Uterus (tissue), 3 donors: ENCODE measurements at regions not wholly inside any gene's neighbourhood (a gene's known extent, or its start where the extent isn't known, plus 50 kb on each side); places are given as distances from the start of the nearest gene placed in this dataset.

Experiments
- DNase-seq, 2 donors: peaks; one replicate each; pipeline ENCODE4 v3.0.0-alpha.2; 2019 to 2020
- H3K27ac ChIP-seq, 2 donors: fragments of 200-600 bp; sonication (generic); 1 replicate in 1 of 2; 2 replicates in 1 of 2; pipeline ENCODE4 v1.5.1; 2016 to 2018
- H3K27me3 ChIP-seq, 2 donors: fragments of 200-600 bp; sonication (generic); one replicate each; pipeline ENCODE4 v1.5.1; 2018 to 2019; ENCODE audit warnings: control low read depth in 1 of 2
- H3K36me3 ChIP-seq, 2 donors: fragments of 200-600 bp; sonication (generic); one replicate each; pipeline ENCODE4 v1.5.1; 2019; ENCODE audit warnings: control low read depth in 1 of 2
- H3K4me1 ChIP-seq, 2 donors: fragments of 200-600 bp; sonication (generic); one replicate each; pipeline ENCODE4 v1.5.1; 2018 to 2019; ENCODE audit warnings: control low read depth in 1 of 2
- H3K4me3 ChIP-seq, 2 donors: fragments of 200-600 bp; sonication (generic); 1 replicate in 1 of 2; 2 replicates in 1 of 2; pipeline ENCODE4 v1.5.1; 2018 to 2019; ENCODE audit warnings: mild to moderate bottlenecking in 1 of 2
- H3K9me3 ChIP-seq, 2 donors: fragments of 200-600 bp; sonication (generic); one replicate each; pipeline ENCODE4 v1.5.1; 2019; ENCODE audit warnings: control low read depth in 1 of 2
- CTCF ChIP-seq, 4 experiments: fragments of 200-600 bp in 2 of 4; fragments of 450-650 bp in 2 of 4; sonication (generic) in 2 of 4; IDR thresholded peaks; one replicate each; pipeline ENCODE4 v1.5.1; 2016 to 2019; ENCODE audit warnings: antibody characterized with exemption in 4 of 4, mild to moderate bottlenecking in 2 of 4, moderate library complexity in 1 of 4
- POLR2A ChIP-seq, 2 donors: fragments of 450-650 bp; IDR thresholded peaks; one replicate each; pipeline ENCODE4 v1.6.1; 2016; ENCODE audit warnings: antibody characterized with exemption in 2 of 2, mild to moderate bottlenecking in 1 of 2, moderate library complexity in 1 of 2
- intact Hi-C: fragments of 100-400 bp; cut with DNase I; formaldehyde crosslinking; loops from one replicate; pipeline ENCODE4 v1.15.1; 2023; ENCODE audit warnings: low total_unique reads
- donor health status: DM: yes; HTN: yes; CAD: no.

GRCh38 chr2:67880291-67880761 is 182.5 kb downstream of the C1D start:
- Histone ChIP-seq H3K9me3 (no peaks in the 10 kb centered on the region), H3K4me3 (no peak overlapping the region), H3K4me1 (no peaks in the 10 kb centered on the region), H3K27ac (no peak overlapping the region), H3K36me3 (no peaks in the 10 kb centered on the region), H3K27me3 (no peaks in the 10 kb centered on the region)
- DNase-seq: no peak
- TF ChIP-seq CTCF (IDR thresholded peaks at IDR 0.05): no peak
- no peak for TF ChIP-seq POLR2A (IDR thresholded peaks at IDR 0.05)
- intact Hi-C loops: no loop called here

- TF ChIP-seq POLR2A (IDR thresholded peaks at IDR 0.05): no peak
- no peak for TF ChIP-seq CTCF (IDR thresholded peaks at IDR 0.05)
- no peak overlapping the region for H3K27ac ChIP-seq
These were observed 181.0 kb downstream of the C1D start for GRCh38 chr2:67881816-67882215.

GRCh38 chr2:67883316-67884087 is 179.3 kb downstream of the C1D start:
- no peaks in the 10 kb centered on the region for H3K4me1 ChIP-seq
- no peaks in the 10 kb centered on the region for H3K27me3 ChIP-seq
- no peak for DNase-seq
- no peak overlapping the region for H3K4me3 ChIP-seq
- H3K9me3 ChIP-seq: no peaks in the 10 kb centered on the region
- TF ChIP-seq CTCF (IDR thresholded peaks at IDR 0.05): no peak
- no peak for TF ChIP-seq POLR2A (IDR thresholded peaks at IDR 0.05)
- H3K27ac ChIP-seq: no peak overlapping the region
- intact Hi-C loops: no loop called here
- no peaks in the 10 kb centered on the region for H3K36me3 ChIP-seq

More at GRCh38 chr2:67881816-67882215, 181.0 kb downstream of the C1D start:
- H3K4me3 ChIP-seq: no peak overlapping the region
- H3K36me3 ChIP-seq: no peaks in the 10 kb centered on the region
- H3K4me1 ChIP-seq: no peaks in the 10 kb centered on the region
- H3K9me3 ChIP-seq: no peaks in the 10 kb centered on the region
- intact Hi-C loops: no loop called here
- H3K27me3 ChIP-seq: no peaks in the 10 kb centered on the region
- no peak for DNase-seq

- intact Hi-C loops: no loop called here
- no peak for TF ChIP-seq CTCF (IDR thresholded peaks at IDR 0.05)
- TF ChIP-seq POLR2A (IDR thresholded peaks at IDR 0.05): no peak
- H3K4me3 ChIP-seq: no peak overlapping the region
- H3K27ac ChIP-seq: no peak overlapping the region
- no peaks in the 10 kb centered on the region for H3K36me3 ChIP-seq
- no peaks in the 10 kb centered on the region for H3K27me3 ChIP-seq
- no peaks in the 10 kb centered on the region for H3K4me1 ChIP-seq
- no peak for DNase-seq
- H3K9me3 ChIP-seq: no peaks in the 10 kb centered on the region
These were observed 174.3 kb downstream of the C1D start for GRCh38 chr2:67888351-67889005.

GRCh38 chr2:67889056-67889455 is 173.7 kb downstream of the C1D start:
- intact Hi-C loops: no loop called here
- no peak overlapping the region for H3K27ac ChIP-seq
- no peak overlapping the region for H3K4me3 ChIP-seq
- no peaks in the 10 kb centered on the region for H3K27me3 ChIP-seq
- H3K4me1 ChIP-seq: no peaks in the 10 kb centered on the region
- DNase-seq: no peak
- no peaks in the 10 kb centered on the region for H3K36me3 ChIP-seq
- TF ChIP-seq POLR2A (IDR thresholded peaks at IDR 0.05) (no peak), CTCF (IDR thresholded peaks at IDR 0.05) (no peak)
- H3K9me3 ChIP-seq: no peaks in the 10 kb centered on the region
